Aorta (tissue), 5 donors: ENCODE measurements at regions not wholly inside any gene's neighbourhood (a gene's known extent, or its start where the extent isn't known, plus 50 kb on each side); places are given as distances from the start of the nearest gene placed in this dataset.

ENCODE experiments used
- ATAC-seq: fragments of 200-7000 bp; cut with Tn5 transposase; one replicate; pipeline ENCODE4 v1.9.1; 2022; ENCODE audit warnings: moderate library complexity; ENCODE audit not compliant: low FRiP score
- DNase-seq, 2 donors: peaks; one replicate each; pipeline ENCODE4 v3.0.0-alpha.2; 2020
- H3K27ac ChIP-seq, 2 donors: one replicate each; pipeline ENCODE4 v1.5.1; 2013; ENCODE audit warnings: low read length in 2 of 2, mild to moderate bottlenecking in 2 of 2, moderate library complexity in 2 of 2, control low read depth in 1 of 2, inconsistent platforms in 1 of 2, low read depth in 1 of 2
- H3K27me3 ChIP-seq, 2 donors: one replicate each; pipeline ENCODE4 v1.6.1; 2013; ENCODE audit warnings: control low read depth in 1 of 2, low read length in 1 of 2, mild to moderate bottlenecking in 1 of 2, moderate library complexity in 1 of 2; ENCODE audit not compliant: insufficient read depth in 2 of 2, control insufficient read depth in 1 of 2
- H3K36me3 ChIP-seq, 2 donors: one replicate each; pipeline ENCODE4 v1.6.1; 2013; ENCODE audit warnings: control low read depth in 1 of 2, low read length in 1 of 2, mild to moderate bottlenecking in 1 of 2; ENCODE audit not compliant: insufficient read depth in 2 of 2, control insufficient read depth in 1 of 2
- H3K4me1 ChIP-seq, 2 donors: one replicate each; pipeline ENCODE4 v1.6.1; 2013; ENCODE audit warnings: low read length in 2 of 2, control low read depth in 1 of 2, mild to moderate bottlenecking in 1 of 2, moderate library complexity in 1 of 2; ENCODE audit not compliant: insufficient read depth in 2 of 2, control insufficient read depth in 1 of 2
- H3K4me3 ChIP-seq, 2 donors: one replicate each; pipeline ENCODE4 v1.5.1; 2013; ENCODE audit warnings: low read length in 2 of 2, control low read depth in 1 of 2, mild to moderate bottlenecking in 1 of 2
- H3K9me3 ChIP-seq: one replicate; pipeline ENCODE4 v1.6.1; 2013; ENCODE audit warnings: mild to moderate bottlenecking, low read length; ENCODE audit not compliant: control insufficient read depth
- WGBS, 2 donors: extraction: QIAGEN DNeasy Blood & Tissue Kit; methylation state at CpG; one replicate each; pipeline ENCODE4 v1.1.7; 2013; 5-methylcytosine and 5-hydroxymethylcytosine counted together
- intact Hi-C, 2 donors: fragments of 100-400 bp; cut with DNase I; formaldehyde crosslinking; loops; one replicate each; pipeline versions ENCODE4 v1.14.2 to v1.15.0; 2022
- donor health status: healthy with polysubstance abuse.
- donor health status: Bipolar disorder and iron deficiency.
- donor health status: DM: no; HTN: no; CAD: no.
- donor health status: DM: no; HTN: no; CAD: no.
- donor health status: DM: yes; HTN: yes; CAD: no.

DNA sequence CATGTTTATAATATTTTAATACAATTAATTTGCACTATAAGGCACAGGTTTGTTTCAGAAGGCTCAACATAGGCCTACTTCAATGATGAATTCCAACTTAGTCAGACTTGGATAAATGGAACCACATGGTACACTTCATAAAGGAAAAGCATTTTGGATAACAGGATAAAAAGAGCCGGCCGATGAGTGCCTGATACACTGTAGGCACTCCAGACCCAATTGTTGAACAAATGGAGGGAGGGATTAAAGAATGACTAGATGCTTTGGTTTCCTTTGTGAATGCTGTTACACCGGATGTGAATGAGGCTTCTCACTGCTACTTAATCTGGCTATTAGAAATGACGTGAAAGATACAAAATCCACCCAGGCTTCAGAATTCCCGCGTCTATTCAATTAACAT, 104.1 kb upstream of the KCTD1 start:
- 96 to 97% methylated on average over 6 of the region's 6 CpGs for WGBS, 2 donors
- intact Hi-C loops, result loop anchor here in 1 of 2 donors (10.0 kb wide), 3 partner anchors 348 to 568 kb away; partner anchors contain the start of gene TAF4B
- H3K4me3 ChIP-seq, result no peak overlapping the region
- no peak overlapping the region for H3K27ac ChIP-seq
- H3K4me1 ChIP-seq, result no peaks in the 10 kb centered on the region
- H3K9me3 ChIP-seq, result no peaks in the 10 kb centered on the region
- ATAC-seq (no peak), DNase-seq (no peak)
- no peaks in the 10 kb centered on the region for H3K36me3 ChIP-seq
- H3K27me3 ChIP-seq, result no peaks in the 10 kb centered on the region

DNA sequence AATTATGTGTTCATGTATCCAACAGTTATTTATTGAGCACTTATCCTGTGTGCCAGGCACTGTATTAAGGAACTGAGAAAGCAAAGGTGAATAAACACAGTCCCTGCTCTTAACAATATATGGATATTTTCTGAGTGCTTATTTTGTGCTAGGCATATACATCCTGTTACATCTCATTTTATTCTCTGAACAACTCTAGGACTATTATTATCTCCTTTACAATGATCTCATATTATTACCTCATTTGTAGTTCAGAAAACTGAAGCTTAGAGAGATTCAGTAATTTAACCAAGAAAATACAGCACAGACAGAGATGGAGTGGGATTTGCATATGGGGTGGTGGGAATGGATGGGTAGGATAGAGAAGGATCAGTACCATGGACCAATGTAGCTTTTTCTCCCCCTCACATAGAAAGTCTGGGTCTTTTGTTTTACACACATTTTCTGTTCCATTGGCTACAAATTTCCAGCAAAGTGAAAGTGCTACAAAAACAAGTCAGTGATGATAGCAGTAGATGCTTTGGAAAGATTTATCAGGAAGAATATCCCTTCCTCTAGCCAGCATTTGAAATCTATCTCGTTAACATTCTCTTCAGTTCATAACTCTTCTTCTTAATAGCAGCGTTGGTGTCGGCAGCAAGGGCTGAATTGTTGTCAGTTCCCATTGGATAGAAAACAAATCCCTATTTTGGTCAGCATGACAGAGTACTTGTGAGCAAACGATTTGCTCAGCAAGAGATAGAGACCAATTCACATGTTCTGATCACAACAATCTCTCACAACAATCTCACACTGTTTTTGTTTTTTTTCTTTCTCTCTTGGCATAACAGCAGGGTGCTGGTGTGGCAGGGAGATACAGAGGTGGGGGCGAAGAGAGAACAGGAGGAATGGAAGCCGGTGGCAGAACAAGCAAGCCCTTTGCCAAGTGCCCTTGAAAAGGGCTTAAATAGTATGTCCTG, 102.2 kb upstream of the KCTD1 start:
- DNase-seq, result no peak
- no peaks in the 10 kb centered on the region for H3K9me3 ChIP-seq
- no peaks in the 10 kb centered on the region for H3K4me1 ChIP-seq
- intact Hi-C loops, result loop anchor here in 1 of 2 donors (10.0 kb wide), 3 partner anchors 346 to 566 kb away; partner anchors contain the start of gene TAF4B
- H3K27ac ChIP-seq, result no peak overlapping the region
- no peak overlapping the region for H3K4me3 ChIP-seq
- H3K27me3 ChIP-seq, result no peaks in the 10 kb centered on the region
- ATAC-seq, result no peak
- whole genome bisulfite sequencing, 2 donors, result 34 to 35% methylated on average over 6 of the region's 6 CpGs
- H3K36me3 ChIP-seq, result no peaks in the 10 kb centered on the region

GRCh38 chr18:26649193-26649543, 100.8 kb upstream of the KCTD1 start:
- intact Hi-C loops, result loop anchor here (5.0 kb wide), 2 partner anchors 102 to 267 kb away; partner anchors contain the start of gene KCTD1 (in 1 of the 2)
- Histone ChIP-seq H3K4me1 (no peaks in the 10 kb centered on the region), H3K27ac (no peak overlapping the region), H3K36me3 (no peaks in the 10 kb centered on the region), H3K27me3 (no peaks in the 10 kb centered on the region), H3K4me3 (no peak overlapping the region), H3K9me3 (no peaks in the 10 kb centered on the region)
- no peak for ATAC-seq
- DNase-seq, result no peak
- WGBS, 2 donors, result 69 to 74% methylated on average over 6 of the region's 6 CpGs

GRCh38 chr18:26648509-26649192, 100.3 kb upstream of the KCTD1 start:
- DNase-seq (no peak), ATAC-seq (no peak)
- 91 to 93% methylated on average over 6 of the region's 6 CpGs for WGBS, 2 donors
- Histone ChIP-seq H3K27me3 (no peaks in the 10 kb centered on the region), H3K4me3 (no peak overlapping the region), H3K36me3 (no peaks in the 10 kb centered on the region), H3K9me3 (no peaks in the 10 kb centered on the region), H3K4me1 (no peaks in the 10 kb centered on the region), H3K27ac (no peak overlapping the region)
- intact Hi-C loops, result loop anchor here (5.0 kb wide), 2 partner anchors 101 to 266 kb away; partner anchors contain the start of gene KCTD1 (in 1 of the 2)

- ATAC-seq (no peak), DNase-seq (no peak)
- intact Hi-C loops, result loop anchor here (5.0 kb wide), 2 partner anchors 100 to 265 kb away; partner anchors contain the start of gene KCTD1 (in 1 of the 2)
- 81 to 86% methylated on average over 4 of the region's 4 CpGs for WGBS, 2 donors
- H3K9me3 ChIP-seq, result no peaks in the 10 kb centered on the region
- H3K27ac ChIP-seq, result no peak overlapping the region
- H3K36me3 ChIP-seq, result no peaks in the 10 kb centered on the region
- H3K4me3 ChIP-seq, result no peak overlapping the region
- no peaks in the 10 kb centered on the region for H3K4me1 ChIP-seq
- no peaks in the 10 kb centered on the region for H3K27me3 ChIP-seq
Observed at GRCh38 chr18:26646901-26647300, 98.5 kb upstream of the KCTD1 start.

- DNase-seq (no peak), ATAC-seq (no peak)
- Histone ChIP-seq H3K4me3 (no peak overlapping the region), H3K27ac (no peak overlapping the region), H3K4me1 (no peaks in the 10 kb centered on the region), H3K27me3 (no peaks in the 10 kb centered on the region), H3K36me3 (no peaks in the 10 kb centered on the region), H3K9me3 (no peaks in the 10 kb centered on the region)
- intact Hi-C loops, result no loop called here
- WGBS, 2 donors, result 72 to 73% methylated on average over 14 of the region's 14 CpGs
Observed at GRCh38 chr18:26642440-26643348, 94.3 kb upstream of the KCTD1 start.

DNA sequence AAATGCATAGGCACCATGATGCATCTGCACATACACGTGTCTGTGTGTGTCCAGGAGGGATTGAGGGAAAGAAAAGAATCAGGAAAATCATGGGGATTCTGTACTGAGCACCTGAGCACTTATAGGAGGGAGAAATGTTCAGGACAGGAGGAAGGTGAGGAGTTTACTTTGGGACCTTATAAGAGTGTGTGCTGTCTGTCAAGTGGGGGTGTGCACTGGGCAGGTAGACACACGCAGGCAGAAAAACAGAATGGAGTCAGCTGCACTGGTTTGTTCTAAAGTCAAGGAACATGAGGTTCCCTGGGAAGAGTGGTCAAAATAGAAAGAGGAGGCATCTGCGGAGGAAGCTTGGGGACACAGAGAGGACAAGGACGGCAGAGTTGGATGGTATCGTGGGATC, 92.2 kb upstream of the KCTD1 start:
- Histone ChIP-seq H3K9me3 (no peaks in the 10 kb centered on the region), H3K4me1 (no peaks in the 10 kb centered on the region), H3K36me3 (no peaks in the 10 kb centered on the region), H3K27me3 (no peaks in the 10 kb centered on the region), H3K4me3 (no peak overlapping the region), H3K27ac (no peak overlapping the region)
- no peak for DNase-seq
- 89 to 92% methylated on average over 5 of the region's 5 CpGs for WGBS, 2 donors
- no peak for ATAC-seq
- intact Hi-C loops, result no loop called here

- intact Hi-C loops, result no loop called here
- no peak for ATAC-seq
- 91 to 94% methylated on average over 7 of the region's 7 CpGs for WGBS, 2 donors
- Histone ChIP-seq H3K4me3 (no peak overlapping the region), H3K4me1 (no peaks in the 10 kb centered on the region), H3K9me3 (no peaks in the 10 kb centered on the region), H3K27ac (no peak overlapping the region), H3K27me3 (no peaks in the 10 kb centered on the region), H3K36me3 (no peaks in the 10 kb centered on the region)
- no peak for DNase-seq
Observed at GRCh38 chr18:26639149-26639548, 90.8 kb upstream of the KCTD1 start.
